ENCODE measurements at regions not wholly inside any gene's neighbourhood (a gene's known extent, or its start where the extent isn't known, plus 50 kb on each side); places are given as distances from the start of the nearest gene placed in this dataset.

GRCh38 chr12:46958053-46958452 lies 121.4 kb upstream of the PCED1B start:
- DNase-seq (ENCODE audit: unreplicated experiment) = no peak
- H3K4me3 Mint-ChIP-seq (ENCODE audit: unreplicated experiment) = no peak overlapping the region
- TF ChIP-seq CTCF (IDR thresholded peaks at IDR 0.05; ENCODE audit: unreplicated experiment) = no peak
- ChIA-PET POLR2A (no interaction called here), CTCF (interaction anchor here (0.5 to 1.4 kb wide), 6 partner anchors 10 to 75 kb away, joined by 3 to 6 read pairs (median 4); no protein-coding TSS in a partner anchor)
- no peaks in the 10 kb centered on the region for H3K27me3 Mint-ChIP-seq (ENCODE audit: insufficient read depth, unreplicated experiment)
- BruUV-seq (replicated peaks) = no TSS peak
- intact Hi-C loops (cut with micrococcal nuclease) = no loop called here
- no peak overlapping the region for H3K27ac Mint-ChIP-seq (ENCODE audit: low read depth, unreplicated experiment)
- no peaks in the 10 kb centered on the region for H3K36me3 Mint-ChIP-seq (ENCODE audit: insufficient read depth, unreplicated experiment)
- H3K4me1 Mint-ChIP-seq (ENCODE audit: insufficient read depth, unreplicated experiment) = peaks cover 9% of the 10 kb centered on the region
- no peaks in the 10 kb centered on the region for H3K9me3 Mint-ChIP-seq (ENCODE audit: unreplicated experiment)

GRCh38 chr12:46958599-46959290 lies 120.7 kb upstream of the PCED1B start:
- no peak overlapping the region for H3K4me3 Mint-ChIP-seq (ENCODE audit: unreplicated experiment)
- DNase-seq (ENCODE audit: unreplicated experiment) = no peak
- H3K27me3 Mint-ChIP-seq (ENCODE audit: insufficient read depth, unreplicated experiment) = no peaks in the 10 kb centered on the region
- H3K27ac Mint-ChIP-seq (ENCODE audit: low read depth, unreplicated experiment) = no peak overlapping the region
- CTCF ChIA-PET = interaction anchor here (0.8 to 1.4 kb wide), 6 partner anchors 11 to 74 kb away, joined by 3 to 6 read pairs (median 4); no protein-coding TSS in a partner anchor
- peaks cover 12% of the 10 kb centered on the region for H3K4me1 Mint-ChIP-seq (ENCODE audit: insufficient read depth, unreplicated experiment)
- intact Hi-C loops (cut with micrococcal nuclease) = no loop called here
- POLR2A ChIA-PET = interaction anchor here (1.1 kb wide), 1 partner anchor 15 kb away, joined by 7 read pairs; no protein-coding TSS in a partner anchor
- no TSS peak for BruUV-seq (replicated peaks)
- no peaks in the 10 kb centered on the region for H3K9me3 Mint-ChIP-seq (ENCODE audit: unreplicated experiment)
- H3K36me3 Mint-ChIP-seq (ENCODE audit: insufficient read depth, unreplicated experiment) = no peaks in the 10 kb centered on the region
- TF ChIP-seq CTCF (IDR thresholded peaks at IDR 0.05; ENCODE audit: unreplicated experiment) = no peak

DNA sequence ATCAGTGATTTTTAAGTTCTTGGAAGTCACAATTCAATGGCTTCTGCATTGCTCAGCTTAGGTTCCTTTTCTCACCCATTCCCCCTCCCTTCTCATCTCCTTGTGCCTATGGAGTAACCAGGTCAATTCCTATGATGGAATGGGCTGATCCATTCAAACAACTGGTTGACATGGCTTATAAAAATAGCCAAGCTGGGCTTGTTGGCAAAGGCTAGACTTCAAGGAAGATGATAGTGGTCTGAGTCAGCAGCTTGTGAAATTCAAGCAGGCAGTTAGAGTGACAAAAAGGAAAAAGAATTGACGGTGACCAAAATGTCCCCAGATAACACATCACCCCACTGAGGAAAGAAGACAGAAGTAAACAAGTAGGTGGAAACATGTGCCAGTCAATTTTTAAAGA lies 119.9 kb upstream of the PCED1B start:
- H3K27me3 Mint-ChIP-seq (ENCODE audit: insufficient read depth, unreplicated experiment) = no peaks in the 10 kb centered on the region
- intact Hi-C loops (cut with micrococcal nuclease) = no loop called here
- POLR2A ChIA-PET = interaction anchor here (1.1 kb wide), 1 partner anchor 15 kb away, joined by 7 read pairs; no protein-coding TSS in a partner anchor
- no peak for TF ChIP-seq CTCF (IDR thresholded peaks at IDR 0.05; ENCODE audit: unreplicated experiment)
- no peaks in the 10 kb centered on the region for H3K9me3 Mint-ChIP-seq (ENCODE audit: unreplicated experiment)
- no TSS peak for BruUV-seq (replicated peaks)
- H3K4me1 Mint-ChIP-seq (ENCODE audit: insufficient read depth, unreplicated experiment) = peaks cover 19% of the 10 kb centered on the region
- no peak overlapping the region for H3K27ac Mint-ChIP-seq (ENCODE audit: low read depth, unreplicated experiment)
- no peaks in the 10 kb centered on the region for H3K36me3 Mint-ChIP-seq (ENCODE audit: insufficient read depth, unreplicated experiment)
- no peak overlapping the region for H3K4me3 Mint-ChIP-seq (ENCODE audit: unreplicated experiment)
- CTCF ChIA-PET = interaction anchor here (0.8 to 1.4 kb wide), 4 partner anchors 14 to 26 kb away, joined by 3 to 5 read pairs (median 4); no protein-coding TSS in a partner anchor
- DNase-seq (ENCODE audit: unreplicated experiment) = peak; percentile 87

- Mint-ChIP-seq H3K36me3 (ENCODE audit: insufficient read depth, unreplicated experiment) (no peaks in the 10 kb centered on the region), H3K9me3 (ENCODE audit: unreplicated experiment) (no peaks in the 10 kb centered on the region), H3K27me3 (ENCODE audit: insufficient read depth, unreplicated experiment) (no peaks in the 10 kb centered on the region), H3K4me3 (ENCODE audit: unreplicated experiment) (no peak overlapping the region), H3K4me1 (ENCODE audit: insufficient read depth, unreplicated experiment) (peaks cover 25% of the 10 kb centered on the region), H3K27ac (ENCODE audit: low read depth, unreplicated experiment) (no peak overlapping the region)
- ChIA-PET CTCF (interaction anchor here (0.8 to 1.1 kb wide), 2 partner anchors 23 to 59 kb away, joined by 3 read pairs; no protein-coding TSS in a partner anchor), POLR2A (no interaction called here)
- no peak for DNase-seq (ENCODE audit: unreplicated experiment)
- BruUV-seq (replicated peaks) = no TSS peak
- TF ChIP-seq CTCF (IDR thresholded peaks at IDR 0.05; ENCODE audit: unreplicated experiment) = no peak
- intact Hi-C loops (cut with micrococcal nuclease) = no loop called here
Observed at GRCh38 chr12:46960681-46961080, 118.7 kb upstream of the PCED1B start.

Measured in MCF 10A (cell line).